GM21360 (cell line): ENCODE measurements at regions not wholly inside any gene's neighbourhood (a gene's known extent, or its start where the extent isn't known, plus 50 kb on each side); places are given as distances from the start of the nearest gene placed in this dataset.
"Not testable (repeated sequence)": the region's sequence is repeated elsewhere in the genome, so short reads cannot be mapped to it uniquely, and the experiment has no call there.

Experiments used
- ATAC-seq: cut with Tn5 transposase; IDR thresholded peaks from one replicate; pipeline ENCODE4 v1.9.1; 2021; ENCODE audit warnings: mild to moderate bottlenecking, moderate library complexity; ENCODE audit not compliant: unreplicated experiment

DNA sequence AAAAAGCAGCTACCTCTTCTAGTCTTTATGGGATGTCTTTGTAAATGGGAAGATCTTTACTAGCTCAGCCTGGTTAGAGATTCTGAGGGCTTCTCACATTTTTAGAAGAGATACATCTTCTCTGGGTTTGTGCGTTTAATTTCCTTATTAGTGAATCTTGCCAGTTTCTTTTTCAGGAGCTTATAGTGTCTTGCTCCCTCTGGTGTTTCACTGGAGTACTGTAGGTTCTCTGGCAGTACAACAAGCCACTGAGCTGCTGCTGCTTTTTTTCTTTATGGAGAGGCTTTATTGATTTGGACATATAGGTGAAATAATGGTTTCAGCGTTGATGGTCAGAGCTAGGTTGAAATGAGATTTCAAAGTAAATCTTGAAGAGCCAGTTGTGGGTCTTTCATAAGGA lies 82.9 kb downstream of the LAS1L start:
- ATAC-seq, result peak; percentile 76

DNA sequence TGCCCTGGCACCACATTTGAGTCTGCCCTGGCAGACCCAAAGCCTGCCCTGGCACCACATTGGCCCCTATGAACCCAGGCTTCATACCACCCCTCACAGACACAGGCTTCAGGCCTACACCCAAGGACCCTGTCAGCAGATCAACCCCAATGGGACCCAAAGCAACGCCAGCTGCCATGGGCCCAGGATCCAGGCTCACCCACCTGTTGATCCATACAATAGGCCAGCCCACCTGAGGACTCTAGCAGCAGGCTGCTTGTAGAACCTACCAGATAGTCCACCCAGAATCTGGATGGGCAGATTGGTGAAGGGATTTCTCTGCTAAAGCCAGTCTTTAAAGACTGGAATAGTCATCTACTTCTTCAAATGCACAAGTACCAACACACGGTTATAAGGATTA lies 114.4 kb downstream of the LAS1L start:
- no peak for ATAC-seq

DNA sequence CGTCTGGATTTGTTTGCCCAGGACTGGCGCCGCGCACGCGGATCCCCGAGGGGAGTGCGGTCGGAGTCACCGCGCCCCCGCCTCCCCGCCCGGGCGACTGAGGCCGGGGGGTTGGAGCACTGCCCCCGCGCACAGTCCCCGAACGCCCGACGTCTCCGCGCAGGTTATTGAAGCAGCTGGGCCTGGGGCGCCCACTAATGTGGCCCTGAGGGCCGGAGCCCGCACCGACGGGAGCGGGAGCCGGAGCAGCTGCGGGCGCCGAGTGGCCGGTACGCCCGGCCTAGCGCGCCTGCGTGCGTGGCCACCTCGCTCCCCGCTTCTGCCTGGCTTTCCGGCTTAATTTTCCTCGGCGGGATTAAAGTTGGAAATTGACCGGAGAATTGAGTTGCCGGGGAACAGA lies 126.9 kb downstream of the LAS1L start:
- not testable (repeated sequence) for ATAC-seq

DNA sequence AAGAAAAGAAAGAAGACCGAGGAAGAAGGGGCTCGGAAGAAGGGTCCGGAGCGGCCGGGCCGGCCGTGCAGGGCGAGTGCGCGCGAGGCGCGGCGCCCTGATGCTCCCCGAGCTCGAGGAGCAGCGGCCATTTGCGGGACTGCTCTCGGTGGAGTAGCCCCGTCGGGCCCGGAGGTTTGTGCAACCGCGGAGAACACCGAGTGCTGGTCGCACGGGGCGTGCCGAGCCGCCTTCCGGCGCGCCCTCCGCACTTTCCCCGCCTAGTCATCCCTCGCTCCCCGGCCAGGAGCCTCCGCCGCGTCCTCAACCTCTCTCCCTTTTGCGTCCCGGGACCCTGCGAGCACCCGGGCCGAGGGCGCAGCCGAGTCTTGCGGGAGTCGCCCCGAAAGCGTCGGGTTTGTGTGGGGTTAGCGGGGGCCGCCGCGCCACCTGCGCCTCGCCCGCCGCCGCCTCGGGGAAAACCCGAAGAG lies 127.4 kb downstream of the LAS1L start:
- ATAC-seq, result no peak

DNA sequence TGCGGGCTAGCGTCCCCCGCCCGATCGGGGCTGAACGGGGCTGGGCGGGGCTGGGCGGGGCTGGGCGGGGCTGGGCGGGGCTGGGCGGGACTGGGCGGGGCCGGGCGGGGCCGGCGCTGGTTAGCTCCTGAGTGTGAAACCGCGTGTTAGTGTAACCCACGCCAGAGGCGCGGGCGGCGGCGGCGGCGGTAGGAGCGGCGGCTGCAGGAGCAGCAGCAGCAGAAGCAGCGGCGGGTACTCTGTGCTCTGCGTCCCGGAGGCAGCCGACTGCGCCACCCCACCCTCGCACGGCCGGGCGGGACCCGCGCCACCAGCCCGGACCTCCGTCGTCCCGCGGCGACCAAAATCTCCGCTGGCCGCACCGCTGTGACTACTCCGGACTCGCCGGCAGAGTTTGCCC lies 128.1 kb downstream of the LAS1L start:
- ATAC-seq, result no peak

DNA sequence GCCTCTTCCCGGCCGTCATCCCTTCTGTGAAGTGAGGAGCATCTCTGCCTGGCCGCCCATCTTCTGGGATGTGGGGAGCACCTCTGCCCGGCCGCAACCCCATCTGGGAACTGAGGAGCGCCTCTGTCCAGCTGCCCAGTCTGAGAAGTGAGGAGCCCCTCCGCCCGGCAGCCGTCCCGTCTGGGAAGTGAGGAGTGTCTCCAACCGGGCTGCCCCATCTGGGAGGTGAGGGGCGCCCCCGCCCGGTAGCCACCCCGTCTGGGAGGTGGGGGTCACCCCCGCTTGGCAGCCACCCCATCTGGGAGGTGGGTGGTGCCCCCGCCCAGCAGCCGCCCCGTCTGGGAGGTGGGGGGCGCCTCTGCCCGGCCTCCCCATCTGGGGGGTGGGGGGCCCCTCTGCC lies 142.3 kb downstream of the LAS1L start:
- no peak for ATAC-seq

DNA sequence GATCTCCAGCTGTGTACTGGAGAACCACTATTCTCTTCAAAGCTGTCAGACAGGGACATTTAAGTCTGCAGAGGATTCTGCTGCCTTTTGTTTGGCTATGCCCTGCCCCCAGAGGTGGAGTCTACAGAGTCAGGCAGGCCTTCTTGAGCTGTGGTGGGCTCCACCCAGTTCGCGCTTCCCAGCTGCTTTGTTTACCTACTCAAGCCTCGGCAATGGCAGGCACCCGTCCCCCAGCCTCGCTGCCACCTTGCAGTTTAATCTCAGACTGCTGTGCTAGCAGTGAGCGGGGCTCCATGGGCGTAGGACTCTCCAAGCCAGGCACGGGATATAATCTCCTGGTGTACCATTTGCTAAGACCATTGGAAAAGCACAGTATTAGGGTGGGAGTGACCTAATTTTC lies 145.5 kb downstream of the LAS1L start:
- not testable (repeated sequence) for ATAC-seq
